MM.1S (cell line): ENCODE measurements at regions not wholly inside any gene's neighbourhood (a gene's known extent, or its start where the extent isn't known, plus 50 kb on each side); places are given as distances from the start of the nearest gene placed in this dataset.

Experiments
- DNase-seq: peaks from one replicate; pipeline ENCODE4 v3.0.0-alpha.2; 2015
- H2AFZ ChIP-seq: fragments of 300-600 bp; sonication (generic); 2 replicates; pipeline ENCODE4 v1.6.0; 2016; ENCODE audit warnings: antibody characterized with exemption, low read length
- H3F3A ChIP-seq: fragments of 300-600 bp; sonication (generic); 2 replicates; pipeline ENCODE4 v1.6.1; 2016; ENCODE audit warnings: mild to moderate bottlenecking, antibody characterized with exemption, low read length, moderate library complexity, mixed read lengths; ENCODE audit not compliant: insufficient read depth
- H3K27ac ChIP-seq: fragments of 300-600 bp; sonication (generic); 2 replicates; pipeline ENCODE4 v1.5.1; 2016; ENCODE audit warnings: mild to moderate bottlenecking, low read length
- H3K27me3 ChIP-seq: fragments of 300-600 bp; sonication (generic); replicated peaks from 2 replicates; pipeline ENCODE4 v1.6.0; 2016; ENCODE audit warnings: low read length; ENCODE audit not compliant: insufficient read depth
- H3K36me3 ChIP-seq: fragments of 300-600 bp; sonication (generic); replicated peaks from 2 replicates; pipeline ENCODE4 v1.6.1; 2016; ENCODE audit warnings: mild to moderate bottlenecking, low read length, mixed read lengths; ENCODE audit not compliant: insufficient read depth
- H3K4me1 ChIP-seq: fragments of 300-600 bp; sonication (generic); 2 replicates; pipeline ENCODE4 v1.6.1; 2016; ENCODE audit warnings: low read length, mixed read lengths
- H3K4me2 ChIP-seq: fragments of 300-600 bp; sonication (generic); 2 replicates; pipeline ENCODE4 v1.6.0; 2016; ENCODE audit warnings: low read depth, low read length
- H3K4me3 ChIP-seq: fragments of 300-600 bp; sonication (generic); 2 replicates; pipeline ENCODE4 v1.5.1; 2016; ENCODE audit warnings: low read length, mixed read lengths
- H3K79me2 ChIP-seq: fragments of 300-600 bp; sonication (generic); 2 replicates; pipeline ENCODE4 v1.6.1; 2016; ENCODE audit warnings: mixed run types, low read length, mixed read lengths
- H3K9ac ChIP-seq: fragments of 300-600 bp; sonication (generic); 2 replicates; pipeline ENCODE4 v1.6.1; 2016; ENCODE audit warnings: low read length, mixed read lengths
- H3K9me2 ChIP-seq: fragments of 300-600 bp; sonication (generic); replicated peaks from 2 replicates; pipeline ENCODE4 v1.6.1; 2016; ENCODE audit warnings: mild to moderate bottlenecking, low read length, mixed read lengths; ENCODE audit not compliant: insufficient read depth
- H3K9me3 ChIP-seq: fragments of 300-600 bp; sonication (generic); replicated peaks from 2 replicates; pipeline ENCODE4 v1.6.1; 2016; ENCODE audit warnings: mild to moderate bottlenecking, low read length, mixed read lengths; ENCODE audit not compliant: insufficient read depth
- H4K20me1 ChIP-seq: fragments of 300-600 bp; sonication (generic); 2 replicates; pipeline ENCODE4 v1.6.1; 2016; ENCODE audit warnings: mild to moderate bottlenecking, low read length, moderate library complexity, mixed read lengths; ENCODE audit not compliant: insufficient read depth
- CTCF ChIP-seq: fragments of 300-600 bp; sonication (generic); IDR thresholded peaks from 2 replicates; pipeline ENCODE4 v1.5.1; 2016; ENCODE audit warnings: antibody characterized with exemption, low read length, mixed read lengths
- EZH2 ChIP-seq: fragments of 300-600 bp; sonication (generic); optimal IDR thresholded peaks from 2 replicates; pipeline ENCODE3; 2017; ENCODE audit warnings: low read depth, mild to moderate bottlenecking, antibody characterized with exemption, low read length, mixed read lengths
- EZH2phosphoT487 ChIP-seq: fragments of 300-600 bp; sonication (generic); IDR thresholded peaks from 2 replicates; pipeline ENCODE4 v1.6.1; 2018; ENCODE audit warnings: antibody characterized with exemption, low read length

DNA sequence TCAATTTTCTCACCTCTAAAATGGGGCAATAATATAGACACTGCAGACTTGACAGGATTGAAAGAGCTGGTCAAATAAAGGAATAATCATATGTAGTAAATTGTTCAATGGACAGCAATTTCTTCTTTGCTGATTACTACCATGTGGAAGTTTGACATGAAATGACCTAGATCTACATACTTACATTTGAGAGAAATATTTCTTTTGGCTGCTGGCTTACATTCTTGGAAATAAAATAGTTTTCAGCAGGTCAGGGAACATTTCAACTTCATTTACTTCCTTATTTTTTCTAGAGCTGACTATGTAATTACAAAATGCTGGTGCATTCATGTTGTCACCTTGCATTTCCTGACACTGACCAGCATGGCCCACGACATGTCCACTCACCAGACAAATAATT lies 294.6 kb upstream of the MIR17HG start:
- Histone ChIP-seq H3K4me3 (no peak overlapping the region), H3K36me3 (no peaks in the 10 kb centered on the region), H3K79me2 (no peaks in the 10 kb centered on the region), H3K4me2 (no peak overlapping the region), H3K9me3 (no peaks in the 10 kb centered on the region), H4K20me1 (no peaks in the 10 kb centered on the region), H2AFZ (no peak overlapping the region), H3K27ac (no peak overlapping the region), H3K9me2 (no peaks in the 10 kb centered on the region), H3K9ac (no peak overlapping the region), H3F3A (no peaks in the 10 kb centered on the region), H3K4me1 (no peaks in the 10 kb centered on the region), H3K27me3 (no peaks in the 10 kb centered on the region)
- TF ChIP-seq CTCF (no peak), EZH2 (no peak), EZH2phosphoT487 (no peak)
- DNase-seq = no peak

DNA sequence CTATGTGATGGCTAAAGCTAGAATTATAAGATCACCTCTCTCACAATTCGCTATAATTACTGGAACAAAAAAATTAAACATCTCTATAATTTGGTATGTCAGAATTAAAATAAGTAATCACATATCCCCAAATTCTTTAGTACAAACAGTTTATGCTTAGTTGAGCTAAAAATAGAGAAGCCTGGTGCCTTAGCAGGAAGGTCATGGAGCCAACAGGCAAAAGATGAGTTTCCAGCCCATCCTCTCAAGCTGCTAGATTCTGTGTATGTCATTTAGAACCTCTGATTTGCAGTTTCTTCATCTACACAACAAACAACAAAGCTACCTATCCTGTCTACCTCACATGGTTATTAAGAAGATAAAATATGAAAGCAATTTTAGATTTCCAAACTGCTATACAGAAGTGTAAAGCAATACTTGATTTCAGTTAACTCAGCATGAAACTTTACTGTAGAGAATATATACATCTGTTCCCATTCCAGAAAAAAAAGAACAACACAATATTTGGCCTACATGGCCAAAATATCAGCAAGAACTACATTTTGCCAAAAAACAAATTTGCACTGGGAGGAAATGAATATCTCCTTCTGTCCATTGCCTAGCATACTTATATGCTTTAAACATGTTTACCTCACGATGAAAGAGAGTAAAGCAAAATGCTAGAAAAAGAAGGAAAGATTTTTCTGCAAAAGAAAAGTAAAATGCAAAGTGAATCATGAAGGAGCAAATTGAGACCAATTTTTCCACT lies 294.0 kb upstream of the MIR17HG start:
- no peaks in the 10 kb centered on the region for H3K27me3 ChIP-seq
- no peaks in the 10 kb centered on the region for H3K4me1 ChIP-seq
- no peak overlapping the region for H3K9ac ChIP-seq
- H3K79me2 ChIP-seq = no peaks in the 10 kb centered on the region
- no peak overlapping the region for H3K4me3 ChIP-seq
- no peak overlapping the region for H2AFZ ChIP-seq
- H3F3A ChIP-seq = no peaks in the 10 kb centered on the region
- H3K36me3 ChIP-seq = no peaks in the 10 kb centered on the region
- H3K9me3 ChIP-seq = no peaks in the 10 kb centered on the region
- no peak overlapping the region for H3K4me2 ChIP-seq
- TF ChIP-seq CTCF (no peak), EZH2phosphoT487 (no peak), EZH2 (no peak)
- H3K27ac ChIP-seq = no peak overlapping the region
- DNase-seq = no peak
- H3K9me2 ChIP-seq = no peaks in the 10 kb centered on the region
- H4K20me1 ChIP-seq = no peaks in the 10 kb centered on the region

- Histone ChIP-seq H3K9me2 (no peaks in the 10 kb centered on the region), H3K9me3 (no peaks in the 10 kb centered on the region), H3K27me3 (no peaks in the 10 kb centered on the region), H3K36me3 (no peaks in the 10 kb centered on the region), H4K20me1 (no peaks in the 10 kb centered on the region), H3K4me1 (no peaks in the 10 kb centered on the region), H3K79me2 (no peaks in the 10 kb centered on the region), H3K4me3 (no peak overlapping the region), H3K9ac (no peak overlapping the region), H3K27ac (no peak overlapping the region), H3F3A (no peaks in the 10 kb centered on the region), H3K4me2 (no peak overlapping the region), H2AFZ (no peak overlapping the region)
- no peak for TF ChIP-seq EZH2phosphoT487
- no peak for TF ChIP-seq EZH2
- no peak for TF ChIP-seq CTCF
- DNase-seq = no peak
These were observed 292.6 kb upstream of the MIR17HG start for GRCh38 chr13:91054902-91055301.
